AML-193 (cell line): ENCODE measurements at regions not wholly inside any gene's neighbourhood (a gene's known extent, or its start where the extent isn't known, plus 50 kb on each side); places are given as distances from the start of the nearest gene placed in this dataset.

Experiments
- DNase-seq, 2 experiments: peaks; one replicate each; lab custom pipeline; 2025; lab: John Stamatoyannopoulos, UW

- DNase-seq: no peak
Measured at GRCh38 chr5:159855476-159856191, 60.6 kb upstream of the ADRA1B start.

- DNase-seq: no peak
Measured at GRCh38 chr5:159858871-159859270, 57.4 kb upstream of the ADRA1B start.

GRCh38 chr5:159861086-159861485 is 55.2 kb upstream of the ADRA1B start:
- DNase-seq: no peak

GRCh38 chr5:159864885-159865691 is 51.2 kb upstream of the ADRA1B start:
- DNase-seq: no peak

GRCh38 chr5:159866093-159866492 is 50.2 kb upstream of the ADRA1B start:
- no peak for DNase-seq
